Keratinocyte (primary cell): ENCODE measurements at regions not wholly inside any gene's neighbourhood (a gene's known extent, or its start where the extent isn't known, plus 50 kb on each side); places are given as distances from the start of the nearest gene placed in this dataset.

ENCODE experiments used
- DNase-seq: peaks from one replicate; pipeline ENCODE4 v3.0.0-alpha.2; 2011; ENCODE audit warnings: low read depth, missing footprints, low spot score
- FAIRE-seq: peaks from 2 replicates; lab custom pipeline; 2011; peaks lifted over from hg19 to GRCh38; lab: Jason Lieb, UNC
- H2AFZ ChIP-seq: 2 replicates; pipeline ENCODE4 v1.6.0; 2012; ENCODE audit warnings: low read length, control low read depth, inconsistent platforms; ENCODE audit not compliant: control insufficient read depth
- H3K27ac ChIP-seq: 2 replicates; pipeline ENCODE4 v1.5.1; 2011; ENCODE audit warnings: low read length; ENCODE audit not compliant: control insufficient read depth, insufficient read depth
- H3K27me3 ChIP-seq: 3 replicates; pipeline ENCODE4 v1.6.0; 2011; ENCODE audit warnings: low read length; ENCODE audit not compliant: control insufficient read depth, insufficient read depth; ENCODE audit errors: extremely low read depth
- H3K36me3 ChIP-seq, 2 experiments: 2 replicates in 1 of 2; 3 replicates in 1 of 2; pipeline ENCODE4 v1.5.1; 2011; ENCODE audit warnings: low read length in 2 of 2, mild to moderate bottlenecking in 1 of 2; ENCODE audit not compliant: control insufficient read depth in 2 of 2, insufficient read depth in 2 of 2; ENCODE audit errors: extremely low read depth in 1 of 2
- H3K4me1 ChIP-seq: 3 replicates; pipeline ENCODE4 v1.5.1; 2011; ENCODE audit warnings: low read length; ENCODE audit not compliant: control insufficient read depth, insufficient read depth; ENCODE audit errors: extremely low read depth
- H3K4me2 ChIP-seq: 3 replicates; pipeline ENCODE4 v1.6.0; 2011; ENCODE audit warnings: low read depth, low read length; ENCODE audit not compliant: control insufficient read depth, insufficient read depth; ENCODE audit errors: extremely low read depth
- H3K4me3 ChIP-seq, 3 experiments: fragments of 200-600 bp in 1 of 3; sonication (generic) in 1 of 3; 2 replicates in 2 of 3; 3 replicates in 1 of 3; pipeline ENCODE4 v1.5.1; 2011 to 2016; ENCODE audit warnings: low read length in 3 of 3, mild to moderate bottlenecking in 3 of 3, control low read depth in 2 of 3, inconsistent platforms in 1 of 3, low read depth in 1 of 3, mixed read lengths in 1 of 3, mixed run types in 1 of 3, moderate library complexity in 1 of 3; ENCODE audit not compliant: control insufficient read depth in 2 of 3, insufficient read depth in 2 of 3; ENCODE audit errors: extremely low read depth in 1 of 3
- H3K79me2 ChIP-seq: 2 replicates; pipeline ENCODE4 v1.6.0; 2012; ENCODE audit warnings: low read length; ENCODE audit not compliant: control insufficient read depth, insufficient read depth
- H3K9ac ChIP-seq: 3 replicates; pipeline ENCODE4 v1.6.0; 2011; ENCODE audit warnings: low read length; ENCODE audit not compliant: control insufficient read depth, insufficient read depth; ENCODE audit errors: extremely low read depth
- H3K9me1 ChIP-seq: 3 replicates; pipeline ENCODE4 v1.6.0; 2011; ENCODE audit warnings: low read length; ENCODE audit not compliant: control insufficient read depth, insufficient read depth; ENCODE audit errors: extremely low read depth
- H3K9me3 ChIP-seq: 2 replicates; pipeline ENCODE4 v1.5.1; 2012; ENCODE audit warnings: low read depth, low read length; ENCODE audit not compliant: control insufficient read depth
- H4K20me1 ChIP-seq: 3 replicates; pipeline ENCODE4 v1.6.0; 2011; ENCODE audit warnings: low read length; ENCODE audit not compliant: control insufficient read depth, insufficient read depth; ENCODE audit errors: extremely low read depth
- EZH2 ChIP-seq: IDR thresholded peaks from one replicate; pipeline ENCODE4 v1.6.1; 2012; ENCODE audit warnings: inconsistent platforms, mild to moderate bottlenecking, low read length, moderate library complexity
- dilution Hi-C: fragments of 300-500 bp; cut with MboI; formaldehyde crosslinking; loops from one replicate; pipeline ENCODE4 v1.7.0; 2020; ENCODE audit warnings: low sequenced_read_pairs; ENCODE audit not compliant: extremely low pct_ligation_motif_present
- TF ChIP-seq, protein P1 (sequence below), 3 experiments: IDR thresholded peaks in 1 of 3; conservative IDR thresholded peaks in 1 of 3; optimal IDR thresholded peaks in 1 of 3; 2 replicates in 2 of 3; 3 replicates in 1 of 3; pipeline versions ENCODE3 to v1.5.1; 2011; ENCODE audit warnings: low read length in 3 of 3, mild to moderate bottlenecking in 3 of 3, moderate library complexity in 2 of 3, control low read depth in 1 of 3, inconsistent platforms in 1 of 3; ENCODE audit not compliant: insufficient read depth in 2 of 3; ENCODE audit errors: extremely low read depth in 1 of 3

DNA sequence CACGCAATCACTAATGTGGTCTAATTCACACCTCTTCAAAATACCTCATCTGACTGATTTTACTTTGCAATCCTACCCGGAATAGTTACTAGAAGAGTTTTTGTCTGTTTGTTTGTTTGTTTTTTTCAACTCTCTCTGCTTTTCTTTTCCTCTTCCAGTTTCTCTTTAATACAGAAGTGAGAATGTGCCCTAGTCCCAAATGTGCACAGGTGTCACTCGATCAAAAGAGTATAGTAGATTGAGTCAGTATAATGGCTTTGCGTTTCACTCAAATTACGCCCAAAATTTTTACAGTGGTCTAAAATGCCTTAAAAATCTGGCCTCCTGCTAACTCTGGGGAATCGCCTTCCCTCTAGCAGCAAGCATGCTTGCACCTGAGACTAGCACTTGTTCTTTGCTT is 1536.8 kb downstream of the KCNT2 start:
- Histone ChIP-seq H3K36me3 (no peaks in the 10 kb centered on the region), H3K27me3 (no peaks in the 10 kb centered on the region), H3K4me3 (no peak overlapping the region), H3K79me2 (no peaks in the 10 kb centered on the region), H3K9ac (no peak overlapping the region), H3K9me1 (no peaks in the 10 kb centered on the region), H3K4me1 (no peaks in the 10 kb centered on the region), H2AFZ (no peak overlapping the region), H3K9me3 (no peaks in the 10 kb centered on the region), H4K20me1 (no peaks in the 10 kb centered on the region), H3K4me2 (no peak overlapping the region), H3K27ac (no peak overlapping the region)
- dilution Hi-C loops: no loop called here
- DNase-seq (no peak), FAIRE-seq (no peak)
- no peak for TF ChIP-seq EZH2
- TF ChIP-seq, protein P1, sequence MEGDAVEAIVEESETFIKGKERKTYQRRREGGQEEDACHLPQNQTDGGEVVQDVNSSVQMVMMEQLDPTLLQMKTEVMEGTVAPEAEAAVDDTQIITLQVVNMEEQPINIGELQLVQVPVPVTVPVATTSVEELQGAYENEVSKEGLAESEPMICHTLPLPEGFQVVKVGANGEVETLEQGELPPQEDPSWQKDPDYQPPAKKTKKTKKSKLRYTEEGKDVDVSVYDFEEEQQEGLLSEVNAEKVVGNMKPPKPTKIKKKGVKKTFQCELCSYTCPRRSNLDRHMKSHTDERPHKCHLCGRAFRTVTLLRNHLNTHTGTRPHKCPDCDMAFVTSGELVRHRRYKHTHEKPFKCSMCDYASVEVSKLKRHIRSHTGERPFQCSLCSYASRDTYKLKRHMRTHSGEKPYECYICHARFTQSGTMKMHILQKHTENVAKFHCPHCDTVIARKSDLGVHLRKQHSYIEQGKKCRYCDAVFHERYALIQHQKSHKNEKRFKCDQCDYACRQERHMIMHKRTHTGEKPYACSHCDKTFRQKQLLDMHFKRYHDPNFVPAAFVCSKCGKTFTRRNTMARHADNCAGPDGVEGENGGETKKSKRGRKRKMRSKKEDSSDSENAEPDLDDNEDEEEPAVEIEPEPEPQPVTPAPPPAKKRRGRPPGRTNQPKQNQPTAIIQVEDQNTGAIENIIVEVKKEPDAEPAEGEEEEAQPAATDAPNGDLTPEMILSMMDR (optimal IDR thresholded peaks at IDR 0.05 in 1 of 3, IDR thresholded peaks at IDR 0.05 in 1 of 3, conservative IDR thresholded peaks at IDR 0.05 in 1 of 3; ENCODE audit: extremely low read depth in 1 of 3, insufficient read depth in 2 of 3, low read length in 3 of 3): no peak

GRCh38 chr1:195065437-195065836 is 1542.8 kb downstream of the KCNT2 start:
- no peaks in the 10 kb centered on the region for H4K20me1 ChIP-seq
- no peaks in the 10 kb centered on the region for H3K27me3 ChIP-seq
- H3K4me1 ChIP-seq: no peaks in the 10 kb centered on the region
- H3K9me1 ChIP-seq: no peaks in the 10 kb centered on the region
- H3K9me3 ChIP-seq: no peaks in the 10 kb centered on the region
- dilution Hi-C loops: no loop called here
- no peak overlapping the region for H3K27ac ChIP-seq
- H3K4me3 ChIP-seq: no peak overlapping the region
- no peak for DNase-seq
- H3K79me2 ChIP-seq: no peaks in the 10 kb centered on the region
- no peak overlapping the region for H3K4me2 ChIP-seq
- H2AFZ ChIP-seq: no peak overlapping the region
- TF ChIP-seq EZH2: no peak
- TF ChIP-seq, protein P1 (optimal IDR thresholded peaks at IDR 0.05 in 1 of 3, IDR thresholded peaks at IDR 0.05 in 1 of 3, conservative IDR thresholded peaks at IDR 0.05 in 1 of 3; ENCODE audit: extremely low read depth in 1 of 3, insufficient read depth in 2 of 3, low read length in 3 of 3): no peak
- H3K9ac ChIP-seq: no peak overlapping the region
- no peaks in the 10 kb centered on the region for H3K36me3 ChIP-seq
- no peak for FAIRE-seq
